HL-60 (cell line): ENCODE measurements at regions not wholly inside any gene's neighbourhood (a gene's known extent, or its start where the extent isn't known, plus 50 kb on each side); places are given as distances from the start of the nearest gene placed in this dataset.

Experiments used
- DNase-seq, 2 experiments: peaks; one replicate each; pipeline ENCODE4 v3.0.0-alpha.2; 2010 to 2020; ENCODE audit warnings: low read depth in 1 of 2, low spot score in 1 of 2
- H3K27ac ChIP-seq: fragments of 250-450 bp; sonication (Bioruptor Pico); replicated peaks from 2 replicates; pipeline ENCODE4 v1.5.1; 2020; ENCODE audit warnings: mild to moderate bottlenecking, moderate library complexity
- H3K27me3 ChIP-seq: fragments of 250-450 bp; sonication (Bioruptor Pico); 2 replicates; pipeline ENCODE4 v1.5.1; 2021; ENCODE audit warnings: mild to moderate bottlenecking, moderate library complexity; ENCODE audit not compliant: insufficient read depth, poor library complexity, severe bottlenecking
- H3K4me3 ChIP-seq: replicated peaks from 2 replicates; pipeline ENCODE4 v1.5.1; 2011; ENCODE audit warnings: mild to moderate bottlenecking, control low read depth, low read length; ENCODE audit not compliant: insufficient read depth
- CTCF ChIP-seq: IDR thresholded peaks from one replicate; pipeline ENCODE4 v1.5.1; 2011; ENCODE audit warnings: low read length, control low read depth, inconsistent platforms; ENCODE audit not compliant: insufficient read depth
- GABPA ChIP-seq: IDR thresholded peaks from 2 replicates; pipeline ENCODE4 v1.6.1; 2012; ENCODE audit warnings: low read depth
- POLR2AphosphoS5 ChIP-seq: IDR thresholded peaks from 2 replicates; pipeline ENCODE4 v1.6.1; 2012; ENCODE audit warnings: low read depth
- REST ChIP-seq: IDR thresholded peaks from 2 replicates; pipeline ENCODE4 v1.6.1; 2012; ENCODE audit warnings: low read depth; ENCODE audit not compliant: insufficient replicate concordance
- SPI1 ChIP-seq: IDR thresholded peaks from 2 replicates; pipeline ENCODE4 v1.6.1; 2012; ENCODE audit warnings: low read depth, mild to moderate bottlenecking, borderline replicate concordance

GRCh38 chr10:131573707-131574106 is 262.2 kb upstream of the TCERG1L start:
- Histone ChIP-seq H3K27ac (no peak overlapping the region), H3K27me3 (no peaks in the 10 kb centered on the region)
- no peak for DNase-seq

GRCh38 chr10:131574363-131574706 is 262.8 kb upstream of the TCERG1L start:
- no peaks in the 10 kb centered on the region for H3K27me3 ChIP-seq
- H3K27ac ChIP-seq: no peak overlapping the region
- no peak overlapping the region for H3K4me3 ChIP-seq
- no peak for DNase-seq
- no peak for TF ChIP-seq CTCF
- TF ChIP-seq GABPA: no peak
- TF ChIP-seq SPI1: no peak
- no peak for TF ChIP-seq POLR2AphosphoS5
- no peak for TF ChIP-seq REST

More at GRCh38 chr10:131573707-131574106, 262.2 kb upstream of the TCERG1L start:
- H3K4me3 ChIP-seq: no peak overlapping the region
- TF ChIP-seq REST (no peak), GABPA (no peak), SPI1 (no peak), CTCF (no peak), POLR2AphosphoS5 (no peak)

GRCh38 chr10:131574707-131575430 is 263.3 kb upstream of the TCERG1L start:
- H3K27me3 ChIP-seq: no peaks in the 10 kb centered on the region
- no peak for TF ChIP-seq GABPA
- TF ChIP-seq REST: no peak
- no peak for TF ChIP-seq POLR2AphosphoS5
- TF ChIP-seq CTCF: no peak
- no peak for TF ChIP-seq SPI1
- no peak overlapping the region for H3K4me3 ChIP-seq
- no peak for DNase-seq
- H3K27ac ChIP-seq: no peak overlapping the region
